GM21576 (cell line): ENCODE measurements at regions not wholly inside any gene's neighbourhood (a gene's known extent, or its start where the extent isn't known, plus 50 kb on each side); places are given as distances from the start of the nearest gene placed in this dataset.

Source experiments
- ATAC-seq: cut with Tn5 transposase; IDR thresholded peaks from one replicate; pipeline ENCODE4 v1.9.1; 2021; ENCODE audit warnings: mild to moderate bottlenecking, moderate library complexity; ENCODE audit not compliant: unreplicated experiment

DNA sequence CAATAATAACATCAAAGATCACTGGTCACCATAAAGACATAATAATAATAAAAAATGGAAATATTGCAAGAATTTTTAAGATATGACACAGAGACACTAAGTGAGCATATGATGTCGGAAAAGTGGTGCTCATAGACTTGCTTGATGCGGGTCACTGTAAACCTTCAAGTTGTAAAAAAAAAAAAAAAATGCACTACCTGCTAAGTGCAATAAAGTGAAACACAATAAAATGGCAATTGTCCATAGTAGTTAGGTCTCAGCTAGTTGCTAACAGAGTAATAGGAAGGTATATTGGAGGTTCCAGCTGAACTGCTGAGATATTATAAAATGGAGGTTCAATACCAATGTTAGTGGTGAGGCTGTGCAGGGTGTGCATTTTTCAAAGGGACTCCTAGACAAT lies 146.6 kb upstream of the MRPS22 start:
- ATAC-seq: no peak

DNA sequence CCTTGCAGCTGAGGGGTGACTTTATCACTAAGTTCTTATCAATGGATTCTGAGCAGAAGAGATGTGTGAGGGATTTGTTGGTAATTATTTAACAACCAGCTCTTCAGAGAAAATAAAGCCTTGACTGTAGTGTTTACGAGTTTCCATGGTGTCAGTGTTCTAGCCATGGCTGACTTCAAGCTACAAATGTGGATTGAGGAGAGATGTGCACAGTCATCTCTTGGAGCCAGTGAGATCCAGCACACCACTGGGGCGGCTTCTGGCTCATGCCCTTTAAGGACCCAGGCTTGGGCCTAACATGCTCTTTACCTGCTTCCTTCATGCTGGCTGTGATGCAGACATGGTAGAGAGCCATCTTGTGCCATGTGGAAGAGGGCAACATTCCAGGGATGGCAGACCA lies 145.6 kb upstream of the MRPS22 start:
- no peak for ATAC-seq

DNA sequence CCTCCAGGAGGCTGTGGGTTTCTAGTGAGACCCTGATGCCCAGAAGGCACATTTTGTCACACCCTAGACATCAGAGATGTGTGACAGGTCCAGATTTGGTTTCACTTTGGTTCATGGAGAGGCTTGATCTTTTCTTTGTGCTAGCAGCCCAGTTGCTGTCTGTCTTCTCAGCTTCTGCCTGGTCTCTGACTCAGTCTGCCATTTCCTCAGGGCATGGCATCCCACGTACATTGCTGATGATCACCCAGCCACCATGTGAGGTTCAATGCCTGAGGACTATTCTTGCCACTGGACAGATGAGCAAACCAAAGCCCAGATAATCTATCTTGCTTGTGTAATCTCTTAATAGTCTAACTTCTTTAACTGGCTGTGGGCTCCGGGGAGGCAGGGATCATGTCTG lies 144.9 kb upstream of the MRPS22 start:
- no peak for ATAC-seq

DNA sequence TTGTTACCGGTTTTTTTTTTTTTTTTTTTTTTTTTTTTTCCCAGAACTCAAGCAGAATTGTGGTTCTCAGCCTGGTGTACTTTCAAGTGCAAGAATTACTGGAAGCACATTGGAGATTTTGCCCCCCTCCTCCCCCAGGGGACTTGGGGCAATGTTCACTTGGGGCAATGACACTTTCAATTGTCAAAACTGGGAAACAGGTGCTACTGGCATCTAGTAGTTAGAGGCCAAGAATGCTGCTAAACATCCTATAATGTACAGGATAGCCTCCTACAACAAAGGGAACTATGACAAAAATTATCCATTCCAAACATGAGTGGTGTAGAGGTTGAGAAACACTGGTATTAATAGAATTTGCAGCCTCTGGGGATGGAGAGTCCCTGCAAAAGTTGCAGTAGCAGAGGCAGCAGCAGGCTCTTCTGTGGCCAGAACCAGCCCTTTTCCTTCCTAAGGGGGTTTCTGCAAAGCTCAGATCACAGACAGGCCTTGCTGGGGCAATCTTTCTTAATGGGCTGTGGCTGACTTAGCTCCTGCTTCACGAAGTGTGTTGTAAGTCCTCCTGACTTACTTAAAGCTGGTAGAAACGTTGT lies 144.3 kb upstream of the MRPS22 start:
- ATAC-seq: no peak

DNA sequence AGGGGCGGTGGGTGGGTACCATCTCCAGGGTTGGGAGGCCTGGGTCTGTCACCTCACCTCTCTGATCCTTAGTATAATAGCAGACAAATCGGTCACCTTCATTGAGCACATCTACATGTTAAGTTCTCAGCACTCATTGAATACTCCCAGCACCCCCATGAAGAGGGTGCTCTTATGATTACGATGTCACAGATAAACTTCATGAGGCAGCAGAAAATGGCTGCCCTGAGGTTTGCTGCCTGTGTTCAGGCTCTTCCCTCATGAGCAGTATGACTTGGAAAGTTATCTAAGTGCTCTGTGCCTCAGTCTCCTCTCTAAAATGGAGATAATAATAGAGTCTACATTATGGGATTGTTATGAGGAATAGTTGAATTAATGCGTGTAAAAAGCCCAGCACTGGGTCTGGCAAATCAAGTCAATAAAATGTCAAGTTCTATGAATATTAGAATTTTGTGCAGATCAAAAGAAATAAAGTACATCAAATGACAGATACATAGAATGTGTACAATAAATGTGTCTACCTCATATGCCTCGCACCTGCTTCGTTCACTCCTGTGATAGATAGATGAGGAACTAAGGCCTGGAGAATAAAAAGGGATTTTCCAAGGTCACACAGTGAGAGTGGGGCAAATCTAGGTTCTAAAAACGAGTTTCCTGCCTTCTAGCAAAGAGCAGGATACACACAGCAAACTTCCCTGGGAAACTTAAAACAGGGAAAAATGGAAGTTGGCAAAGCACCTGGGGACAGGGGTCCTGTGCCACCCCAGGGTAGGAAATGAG lies 142.2 kb upstream of the MRPS22 start:
- ATAC-seq: peak; percentile 20

DNA sequence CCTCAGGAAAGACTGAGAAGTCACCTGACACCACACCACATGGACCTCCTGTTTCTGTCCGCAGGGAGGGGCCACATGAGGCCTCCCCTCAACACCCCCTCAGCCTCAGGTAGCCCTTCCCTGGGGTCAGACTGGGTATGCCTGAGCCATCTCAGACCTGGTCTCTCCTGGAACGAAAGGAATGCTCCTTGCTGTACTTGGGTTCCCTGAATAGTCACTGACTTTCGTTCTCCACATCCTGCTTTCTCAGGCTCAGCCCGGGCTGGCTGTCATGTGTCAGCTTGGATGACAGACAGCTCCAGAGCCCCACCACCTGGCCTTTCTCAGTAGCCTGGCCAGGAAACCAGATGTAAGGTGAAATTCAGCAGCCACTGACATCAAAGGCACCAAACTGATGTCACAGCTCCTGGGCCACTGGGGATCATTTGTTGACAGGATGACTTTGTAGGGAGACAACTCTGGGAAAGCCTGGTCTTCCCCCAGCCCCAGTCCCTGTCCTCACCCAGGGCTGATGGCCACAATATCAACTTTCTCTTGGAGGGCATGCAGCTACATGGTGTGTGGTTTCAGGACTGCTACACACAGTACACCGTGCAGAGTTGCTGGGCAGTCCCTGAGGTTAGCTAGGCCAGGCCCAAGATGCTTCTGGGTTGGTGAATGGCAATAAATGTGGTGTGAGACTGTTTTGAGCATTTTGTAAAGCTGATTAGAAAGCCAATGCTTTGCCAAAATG lies 141.4 kb upstream of the MRPS22 start:
- ATAC-seq: peak; percentile 64

DNA sequence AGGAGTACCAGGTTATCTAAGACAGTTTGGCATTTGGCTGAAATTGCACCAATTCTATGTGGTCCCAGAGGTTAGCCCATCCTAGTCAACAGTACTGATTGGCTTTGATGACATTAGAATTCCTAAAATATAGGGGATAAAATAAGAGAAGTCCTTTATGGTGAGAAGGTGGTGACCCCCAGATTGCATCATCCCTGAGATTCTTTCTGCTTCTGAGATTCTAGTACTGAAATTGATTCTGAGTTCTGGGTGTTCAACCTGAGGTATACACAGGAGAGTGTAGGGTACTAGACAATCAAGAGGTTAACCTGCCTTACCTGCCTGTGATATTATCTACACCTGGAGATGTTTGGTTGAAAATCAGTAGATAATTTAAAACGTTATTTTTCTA lies 140.9 kb upstream of the MRPS22 start:
- no peak for ATAC-seq

DNA sequence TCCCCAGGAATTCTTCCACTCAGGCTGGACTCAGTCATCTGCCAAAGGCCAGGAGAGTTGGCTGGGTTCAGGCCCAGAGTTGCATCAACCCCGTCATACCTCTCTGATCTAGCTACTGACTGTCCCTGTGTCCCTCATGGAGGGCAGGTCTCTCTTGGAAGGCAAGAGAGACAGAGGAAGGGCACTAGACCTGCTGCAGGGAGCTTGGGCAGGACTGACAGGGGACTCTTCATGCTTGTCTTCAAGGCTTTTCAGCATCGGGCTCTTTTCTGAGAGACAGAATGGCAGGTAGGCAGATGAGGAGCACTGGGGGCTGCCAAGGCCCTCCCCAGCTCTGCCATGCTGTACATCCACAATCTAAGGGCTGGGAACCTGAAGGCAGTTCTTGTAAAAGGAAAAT lies 140.1 kb upstream of the MRPS22 start:
- no peak for ATAC-seq

DNA sequence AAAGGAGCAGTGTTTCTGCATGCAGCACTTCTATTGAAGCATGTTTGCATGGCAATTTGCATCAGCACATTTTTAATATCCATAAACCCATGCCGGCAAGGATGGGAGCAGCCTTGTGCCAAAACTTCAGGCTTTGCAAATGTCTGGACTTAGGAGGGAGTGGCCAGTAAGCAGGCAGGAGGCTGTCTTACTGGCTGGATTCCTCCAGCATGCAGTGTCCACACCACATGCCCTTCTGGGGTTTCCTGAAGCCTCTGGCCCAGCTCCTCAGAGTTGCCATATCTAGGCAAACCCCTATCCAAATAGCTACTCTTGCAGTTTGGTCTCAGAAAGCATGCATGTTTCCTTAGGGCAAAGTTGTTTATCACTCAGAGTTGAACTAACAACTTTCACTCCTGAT lies 139.1 kb upstream of the MRPS22 start:
- ATAC-seq: no peak

DNA sequence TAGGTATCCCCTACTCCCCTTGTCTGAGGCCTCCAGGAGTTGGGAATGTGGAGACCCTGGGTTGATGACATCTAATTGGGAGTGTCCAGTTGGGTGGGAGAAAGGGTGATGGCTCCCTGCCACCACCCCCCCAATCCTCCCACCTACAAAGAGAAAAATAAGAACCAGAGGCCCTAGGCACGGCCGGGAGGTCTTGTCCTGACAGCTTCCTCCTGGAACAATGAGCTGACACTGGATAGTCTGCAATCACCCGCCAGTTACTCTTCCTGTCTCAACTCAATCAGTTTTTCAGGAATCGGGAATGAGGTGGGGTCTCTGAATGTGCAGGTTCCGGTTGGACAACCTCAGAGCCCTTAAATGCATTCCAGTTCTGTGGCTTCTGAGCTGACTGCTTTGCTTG lies 129.9 kb upstream of the MRPS22 start:
- no peak for ATAC-seq

DNA sequence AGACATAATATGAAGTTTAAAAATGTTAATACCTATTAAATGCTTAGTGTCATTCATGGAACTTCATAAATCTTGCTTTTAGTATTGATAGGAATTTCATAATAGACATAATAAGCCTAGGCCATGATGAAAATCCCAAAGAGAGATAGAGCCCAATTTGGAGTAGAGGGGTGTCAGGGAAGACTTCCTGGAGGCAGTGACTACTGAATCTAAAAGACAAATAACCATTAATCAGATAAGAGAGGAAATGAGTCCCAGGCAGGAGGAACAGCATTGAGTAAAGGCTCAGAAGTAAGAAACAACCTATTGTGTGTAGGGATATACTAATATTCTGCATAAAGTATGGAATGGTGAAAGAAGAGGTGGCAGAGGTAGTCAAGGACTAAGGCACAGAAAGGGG lies 126.9 kb upstream of the MRPS22 start:
- no peak for ATAC-seq

DNA sequence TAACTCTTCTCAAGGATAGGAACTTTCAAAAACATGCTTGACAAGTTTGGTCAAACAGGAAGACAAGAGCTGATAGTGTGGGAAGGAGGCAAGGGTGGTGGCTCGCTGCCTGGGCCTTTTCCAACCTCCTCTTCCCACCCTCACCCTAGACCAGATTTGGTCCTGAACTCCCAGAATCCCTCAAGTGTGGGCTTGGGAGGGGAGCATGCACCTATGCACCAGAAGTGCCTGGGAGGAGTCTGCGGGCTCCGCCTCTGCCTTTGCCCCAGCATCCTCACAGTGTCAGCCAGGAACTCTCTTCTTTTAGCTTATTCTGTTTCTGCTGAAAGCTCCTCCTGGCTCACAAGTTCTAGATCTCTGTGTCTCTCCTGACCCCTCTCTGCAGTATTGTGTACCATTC lies 126.2 kb upstream of the MRPS22 start:
- no peak for ATAC-seq

DNA sequence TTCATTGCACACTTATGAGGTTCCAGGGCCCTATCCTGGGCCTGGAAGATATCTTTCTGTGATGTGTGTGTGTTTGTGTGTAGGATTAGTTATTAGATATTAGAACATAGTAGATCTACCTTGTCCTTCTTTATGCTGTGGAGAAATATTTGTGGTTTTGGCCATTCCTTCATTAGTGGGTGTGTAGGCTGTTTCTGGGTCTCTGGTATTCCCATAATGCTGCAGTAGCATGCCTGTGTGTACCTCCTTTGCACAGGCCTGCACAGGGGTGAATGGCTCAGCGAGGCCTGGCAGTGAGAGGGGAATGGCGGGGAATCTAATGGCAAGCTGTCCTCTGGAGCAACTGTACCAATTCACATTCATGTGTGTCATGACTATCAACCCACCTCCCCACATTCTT lies 125.8 kb upstream of the MRPS22 start:
- no peak for ATAC-seq

DNA sequence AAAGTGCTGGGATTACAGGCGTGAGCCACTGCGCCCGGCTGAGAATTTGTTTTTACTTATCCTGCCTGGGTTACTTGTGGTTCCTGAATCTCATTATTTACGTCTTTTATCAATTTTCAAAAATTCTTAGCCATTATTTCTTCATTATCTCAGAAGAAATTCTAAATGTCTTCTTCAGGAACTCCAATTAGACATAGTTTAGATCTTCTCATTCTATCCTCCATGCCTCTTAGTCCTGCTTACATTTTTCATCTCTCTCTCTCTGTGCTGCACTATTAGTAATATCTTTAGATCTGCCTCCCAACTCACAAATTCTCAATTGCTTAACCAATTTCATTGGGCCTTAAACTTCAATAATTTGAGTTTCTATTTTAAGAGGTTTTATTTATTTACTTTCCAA lies 124.4 kb upstream of the MRPS22 start:
- ATAC-seq: no peak

DNA sequence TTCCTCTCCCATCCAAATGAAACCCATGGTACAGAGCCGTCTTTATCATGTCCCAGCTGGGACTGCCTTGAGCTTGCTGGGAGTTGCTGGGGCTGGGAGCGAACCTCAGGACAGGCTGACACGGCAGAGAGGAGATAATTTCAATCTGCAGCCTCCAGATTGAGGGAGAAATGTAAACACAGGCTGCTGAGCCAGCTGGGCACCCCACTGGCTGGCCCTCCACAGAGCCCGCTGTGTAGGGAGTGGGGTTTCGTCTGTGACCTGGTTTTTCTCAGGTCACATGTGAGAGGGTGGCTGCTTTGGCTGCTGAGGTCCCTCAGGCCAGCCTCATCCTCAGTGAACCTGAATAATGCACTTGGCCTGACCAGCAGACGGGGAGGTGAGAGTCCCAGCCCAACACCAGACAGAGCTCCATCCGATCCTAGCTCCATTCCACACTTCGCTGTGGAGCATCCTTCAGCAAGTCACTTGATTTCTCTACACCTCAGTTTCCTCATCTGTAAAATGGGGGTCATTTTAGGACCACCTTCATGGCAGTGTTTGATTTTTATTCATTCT lies 121.6 kb upstream of the MRPS22 start:
- no peak for ATAC-seq

DNA sequence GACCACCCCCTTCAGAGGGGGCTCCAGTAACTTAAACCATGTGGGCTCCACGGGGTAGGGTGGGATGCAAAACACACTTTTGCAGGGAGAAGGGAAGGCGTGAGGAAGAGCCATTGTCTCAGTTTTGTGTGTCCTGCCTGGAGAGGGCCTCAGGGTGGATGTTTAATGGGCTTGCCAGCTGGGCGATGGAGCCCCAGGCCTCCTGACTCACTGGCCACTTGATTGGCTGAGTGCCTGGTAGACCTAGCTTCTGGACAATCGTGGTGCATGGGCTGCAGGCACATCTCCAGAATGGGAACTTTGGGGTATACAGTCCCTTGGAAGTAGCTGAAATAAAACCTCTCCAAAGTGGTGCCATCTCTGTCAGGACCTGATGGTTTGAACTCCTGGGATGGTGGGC lies 118.3 kb upstream of the MRPS22 start:
- ATAC-seq: no peak

DNA sequence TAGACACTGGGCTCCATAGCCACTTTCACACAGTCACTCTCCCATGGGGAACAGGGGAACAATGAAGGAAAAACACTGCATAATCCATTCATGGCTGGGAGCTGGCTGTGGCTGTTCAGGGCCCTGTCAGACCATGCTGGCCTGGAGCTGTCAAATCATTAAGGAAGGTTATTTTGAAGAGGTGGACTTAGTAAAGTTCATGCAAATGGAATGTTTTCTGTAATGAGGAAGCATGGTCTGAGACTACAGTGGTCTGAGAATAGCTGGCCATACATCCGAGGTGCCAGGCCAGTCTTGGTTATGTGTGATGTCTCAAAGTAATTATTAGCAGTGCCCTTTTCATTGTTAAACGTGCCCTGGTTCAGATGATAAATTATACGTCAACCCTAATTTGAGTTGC lies 117.1 kb upstream of the MRPS22 start:
- no peak for ATAC-seq

DNA sequence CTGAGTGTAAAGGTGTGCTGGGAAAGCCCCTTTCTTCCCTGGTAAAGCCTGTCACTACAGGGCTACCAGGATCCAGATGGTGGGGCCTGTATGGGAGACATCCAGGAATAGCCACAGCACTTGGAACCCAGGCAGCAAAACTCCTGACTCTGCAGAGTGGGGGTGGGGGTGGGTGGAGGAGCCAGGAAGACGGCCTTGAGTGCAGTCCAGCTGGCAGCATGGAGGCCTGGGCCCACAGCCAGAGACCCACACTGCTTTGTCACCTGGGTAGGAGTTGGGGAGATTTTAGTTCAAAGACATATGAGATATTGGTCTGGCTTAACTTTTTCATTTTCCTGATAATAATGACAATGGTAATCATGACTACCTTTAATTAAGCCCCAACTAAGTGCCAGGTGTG lies 116.7 kb upstream of the MRPS22 start:
- no peak for ATAC-seq

DNA sequence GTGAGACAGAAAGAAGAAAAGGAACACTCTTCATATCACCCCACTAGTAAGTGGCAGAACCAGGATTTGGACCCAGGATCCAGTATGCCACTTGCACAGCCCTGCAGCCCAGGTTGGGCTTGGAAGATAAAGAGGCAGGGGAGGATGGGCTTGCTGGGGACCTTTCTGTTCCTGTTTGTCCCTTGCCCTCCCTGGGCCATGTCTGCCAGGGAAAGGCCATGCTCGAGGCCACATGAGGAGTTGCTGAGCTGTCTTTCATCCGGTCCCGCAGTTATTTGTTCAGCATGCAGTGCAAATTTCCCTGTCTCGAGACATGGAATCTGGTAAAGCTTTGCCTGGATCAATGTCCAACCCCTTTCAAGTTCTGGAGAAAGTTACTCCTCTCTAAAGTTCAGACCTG lies 116.0 kb upstream of the MRPS22 start:
- no peak for ATAC-seq

DNA sequence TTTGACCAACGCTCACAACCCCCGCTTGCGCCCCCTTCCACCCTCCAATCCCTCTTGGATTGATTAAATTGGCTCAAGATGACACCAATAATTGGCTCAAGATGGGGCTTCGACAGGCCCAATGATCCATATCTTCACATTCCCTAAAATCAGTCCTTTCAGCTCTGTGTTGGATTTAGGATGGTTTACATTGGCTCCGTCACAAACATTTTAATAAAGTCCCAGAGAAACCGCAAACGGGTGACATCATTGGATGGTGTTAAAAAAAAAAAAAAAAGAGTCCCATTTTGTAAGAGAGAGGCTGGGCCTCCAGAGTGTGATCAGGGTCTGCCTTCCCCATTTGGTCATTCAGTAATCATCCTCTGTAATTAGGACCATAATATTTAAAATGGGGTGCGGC lies 113.4 kb upstream of the MRPS22 start:
- ATAC-seq: no peak

DNA sequence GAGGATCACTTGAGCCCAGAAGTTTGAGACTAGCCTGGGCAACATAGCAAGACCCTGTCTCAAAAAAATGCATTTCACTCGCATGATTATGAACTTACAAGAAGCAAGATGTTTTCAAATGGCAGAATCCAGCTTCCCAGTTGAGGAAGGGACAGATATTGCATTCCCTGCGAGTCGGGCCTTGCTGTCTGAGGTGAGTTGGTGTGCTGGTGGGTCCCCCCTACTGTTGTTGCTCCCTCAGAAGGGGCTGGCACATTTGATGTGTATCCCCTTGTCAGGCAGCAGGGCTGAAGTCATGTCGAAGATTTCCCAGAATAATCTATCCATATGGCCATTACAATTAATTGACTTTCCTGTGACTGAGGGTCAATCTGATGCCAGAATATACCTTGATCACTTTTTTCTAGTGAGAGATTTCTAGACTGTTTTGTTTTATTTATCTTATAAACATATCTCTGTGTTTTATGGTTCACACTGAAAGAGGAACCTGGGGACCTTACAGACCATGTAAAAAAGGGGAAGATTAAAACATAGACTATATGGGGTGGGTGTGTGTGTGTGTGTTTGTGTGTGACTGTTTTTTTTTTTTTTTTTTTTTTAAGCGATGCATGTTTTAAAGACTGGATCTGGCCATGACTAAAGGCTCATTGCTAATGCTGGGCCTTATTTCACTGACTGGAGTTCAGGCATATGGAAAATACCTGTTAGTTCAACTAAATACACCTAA lies 112.1 kb upstream of the MRPS22 start:
- no peak for ATAC-seq
